Neural cell (in vitro differentiated cells): ENCODE measurements at regions not wholly inside any gene's neighbourhood (a gene's known extent, or its start where the extent isn't known, plus 50 kb on each side); places are given as distances from the start of the nearest gene placed in this dataset.

Source experiments
- EP300 ChIP-seq: fragments of 450-650 bp; conservative IDR thresholded peaks from 2 replicates; pipeline ENCODE4 v1.6.1; 2014; ENCODE audit warnings: antibody characterized with exemption, mild to moderate bottlenecking, moderate library complexity; ENCODE audit not compliant: poor library complexity, severe bottlenecking
- EZH2 ChIP-seq: fragments of 200-600, 300-800 bp; shearing (Covaris generic), sonication (generic); IDR thresholded peaks from 2 replicates; pipeline ENCODE4 v1.6.1; 2014; ENCODE audit warnings: antibody characterized with exemption, low read length, borderline replicate concordance, mild to moderate bottlenecking; ENCODE audit not compliant: insufficient read depth, poor library complexity, severe bottlenecking
- MXI1 ChIP-seq: fragments of 450-650 bp; conservative IDR thresholded peaks from 2 replicates; pipeline ENCODE4 v1.6.1; 2014; ENCODE audit warnings: antibody characterized with exemption, mild to moderate bottlenecking; ENCODE audit not compliant: poor library complexity, severe bottlenecking
- POLR2AphosphoS5 ChIP-seq: IDR thresholded peaks from 2 replicates; pipeline ENCODE4 v1.6.1; 2012
- RAD21 ChIP-seq: fragments of 450-650 bp; conservative IDR thresholded peaks from 2 replicates; pipeline ENCODE4 v1.6.1; 2014; ENCODE audit warnings: antibody characterized with exemption, mild to moderate bottlenecking, moderate library complexity
- SMC3 ChIP-seq: fragments of 450-650 bp; conservative IDR thresholded peaks from 2 replicates; pipeline ENCODE4 v1.6.1; 2014; ENCODE audit warnings: antibody characterized with exemption, mild to moderate bottlenecking, moderate library complexity; ENCODE audit not compliant: poor library complexity
- TAF1 ChIP-seq: IDR thresholded peaks from 2 replicates; pipeline ENCODE4 v1.6.1; 2012; ENCODE audit warnings: low read depth
- TF ChIP-seq, protein P1 (sequence below): fragments of 450-650 bp; IDR thresholded peaks from 2 replicates; pipeline ENCODE4 v1.5.1; 2014; ENCODE audit warnings: antibody characterized with exemption, mild to moderate bottlenecking, moderate library complexity; ENCODE audit not compliant: poor library complexity, severe bottlenecking
- TF ChIP-seq, protein P2 (sequence below): IDR thresholded peaks from 2 replicates; pipeline ENCODE4 v1.6.1; 2012; ENCODE audit warnings: borderline replicate concordance

DNA sequence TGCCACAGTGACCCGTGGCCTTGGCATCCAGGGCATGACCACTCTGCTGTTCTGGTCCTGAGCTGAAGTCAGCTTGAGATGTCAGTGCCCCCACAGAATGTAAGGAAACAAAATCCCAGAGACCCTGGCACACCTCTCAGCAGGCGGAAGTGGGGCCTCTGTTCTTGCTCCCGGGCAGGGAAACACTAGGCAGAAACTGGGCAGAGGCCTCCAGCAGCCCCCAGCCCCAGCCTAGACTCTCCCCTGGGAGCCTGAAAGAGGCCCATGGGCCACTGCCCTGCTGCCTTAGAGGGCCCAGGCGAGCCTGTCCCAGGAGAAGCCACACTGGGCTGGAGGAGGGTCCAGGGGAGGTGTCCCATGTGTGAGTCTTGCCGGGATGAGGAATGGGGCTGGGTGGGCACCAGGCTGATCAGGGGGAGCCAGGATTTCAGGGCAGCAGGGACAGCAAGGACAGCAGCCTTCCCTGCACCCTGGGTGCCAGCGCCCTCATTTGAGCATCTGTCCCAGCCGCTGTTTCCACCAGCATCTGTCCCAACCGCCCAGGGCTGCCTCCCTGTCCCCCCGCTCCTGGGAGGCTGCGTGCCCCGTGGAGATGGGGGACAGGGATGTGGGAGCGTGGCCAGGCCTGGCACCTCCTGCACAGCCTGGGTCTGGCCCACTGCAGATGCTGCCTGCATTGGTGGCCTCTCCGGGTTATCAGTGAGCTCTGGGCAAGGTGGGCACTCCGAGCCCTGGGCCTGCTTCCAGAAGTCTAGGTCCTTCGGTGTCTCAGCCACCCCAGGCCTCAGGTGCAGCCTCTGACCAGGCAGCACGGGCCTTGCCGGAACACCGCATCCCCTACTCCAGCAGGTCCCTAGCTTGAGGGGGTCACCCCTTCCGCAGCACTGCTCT lies 1072.4 kb downstream of the BRD1 start:
- TF ChIP-seq, protein P1, sequence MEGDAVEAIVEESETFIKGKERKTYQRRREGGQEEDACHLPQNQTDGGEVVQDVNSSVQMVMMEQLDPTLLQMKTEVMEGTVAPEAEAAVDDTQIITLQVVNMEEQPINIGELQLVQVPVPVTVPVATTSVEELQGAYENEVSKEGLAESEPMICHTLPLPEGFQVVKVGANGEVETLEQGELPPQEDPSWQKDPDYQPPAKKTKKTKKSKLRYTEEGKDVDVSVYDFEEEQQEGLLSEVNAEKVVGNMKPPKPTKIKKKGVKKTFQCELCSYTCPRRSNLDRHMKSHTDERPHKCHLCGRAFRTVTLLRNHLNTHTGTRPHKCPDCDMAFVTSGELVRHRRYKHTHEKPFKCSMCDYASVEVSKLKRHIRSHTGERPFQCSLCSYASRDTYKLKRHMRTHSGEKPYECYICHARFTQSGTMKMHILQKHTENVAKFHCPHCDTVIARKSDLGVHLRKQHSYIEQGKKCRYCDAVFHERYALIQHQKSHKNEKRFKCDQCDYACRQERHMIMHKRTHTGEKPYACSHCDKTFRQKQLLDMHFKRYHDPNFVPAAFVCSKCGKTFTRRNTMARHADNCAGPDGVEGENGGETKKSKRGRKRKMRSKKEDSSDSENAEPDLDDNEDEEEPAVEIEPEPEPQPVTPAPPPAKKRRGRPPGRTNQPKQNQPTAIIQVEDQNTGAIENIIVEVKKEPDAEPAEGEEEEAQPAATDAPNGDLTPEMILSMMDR = no peak
- TF ChIP-seq SMC3 (no peak), EZH2 (no peak), TAF1 (no peak), EP300 (no peak), MXI1 (no peak), POLR2AphosphoS5 (no peak), RAD21 (no peak)
- TF ChIP-seq, protein P2, sequence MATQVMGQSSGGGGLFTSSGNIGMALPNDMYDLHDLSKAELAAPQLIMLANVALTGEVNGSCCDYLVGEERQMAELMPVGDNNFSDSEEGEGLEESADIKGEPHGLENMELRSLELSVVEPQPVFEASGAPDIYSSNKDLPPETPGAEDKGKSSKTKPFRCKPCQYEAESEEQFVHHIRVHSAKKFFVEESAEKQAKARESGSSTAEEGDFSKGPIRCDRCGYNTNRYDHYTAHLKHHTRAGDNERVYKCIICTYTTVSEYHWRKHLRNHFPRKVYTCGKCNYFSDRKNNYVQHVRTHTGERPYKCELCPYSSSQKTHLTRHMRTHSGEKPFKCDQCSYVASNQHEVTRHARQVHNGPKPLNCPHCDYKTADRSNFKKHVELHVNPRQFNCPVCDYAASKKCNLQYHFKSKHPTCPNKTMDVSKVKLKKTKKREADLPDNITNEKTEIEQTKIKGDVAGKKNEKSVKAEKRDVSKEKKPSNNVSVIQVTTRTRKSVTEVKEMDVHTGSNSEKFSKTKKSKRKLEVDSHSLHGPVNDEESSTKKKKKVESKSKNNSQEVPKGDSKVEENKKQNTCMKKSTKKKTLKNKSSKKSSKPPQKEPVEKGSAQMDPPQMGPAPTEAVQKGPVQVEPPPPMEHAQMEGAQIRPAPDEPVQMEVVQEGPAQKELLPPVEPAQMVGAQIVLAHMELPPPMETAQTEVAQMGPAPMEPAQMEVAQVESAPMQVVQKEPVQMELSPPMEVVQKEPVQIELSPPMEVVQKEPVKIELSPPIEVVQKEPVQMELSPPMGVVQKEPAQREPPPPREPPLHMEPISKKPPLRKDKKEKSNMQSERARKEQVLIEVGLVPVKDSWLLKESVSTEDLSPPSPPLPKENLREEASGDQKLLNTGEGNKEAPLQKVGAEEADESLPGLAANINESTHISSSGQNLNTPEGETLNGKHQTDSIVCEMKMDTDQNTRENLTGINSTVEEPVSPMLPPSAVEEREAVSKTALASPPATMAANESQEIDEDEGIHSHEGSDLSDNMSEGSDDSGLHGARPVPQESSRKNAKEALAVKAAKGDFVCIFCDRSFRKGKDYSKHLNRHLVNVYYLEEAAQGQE = no peak
